Activated naive CD4-positive, alpha-beta T cell (primary cell): ENCODE measurements at regions not wholly inside any gene's neighbourhood (a gene's known extent, or its start where the extent isn't known, plus 50 kb on each side); places are given as distances from the start of the nearest gene placed in this dataset.
"Not testable (repeated sequence)": the region's sequence is repeated elsewhere in the genome, so short reads cannot be mapped to it uniquely, and the experiment has no call there.

Experiments
- DNase-seq, 4 experiments: peaks; one replicate each; lab custom pipeline; 2025; lab: John Stamatoyannopoulos, UW

DNA sequence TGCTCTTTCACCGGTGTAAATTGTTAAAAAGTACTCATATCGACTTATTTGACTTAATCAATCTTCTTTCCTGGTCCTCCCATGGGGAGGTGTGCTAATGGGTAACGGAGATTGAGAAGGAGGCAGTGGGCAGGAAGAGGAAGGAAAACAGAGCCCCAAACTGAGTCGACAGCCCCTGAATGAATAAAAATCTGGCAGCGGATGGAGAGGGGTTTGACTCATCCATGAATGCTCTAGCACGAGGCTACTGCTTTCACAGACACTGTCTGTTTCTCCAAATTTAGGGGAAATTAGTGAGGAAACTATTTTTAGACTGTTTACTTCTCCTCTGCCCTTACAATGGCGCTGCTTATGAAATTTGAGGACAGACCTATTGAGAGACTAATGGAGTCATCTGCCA lies 142.2 kb upstream of the ATXN1 start:
- no peak for DNase-seq

DNA sequence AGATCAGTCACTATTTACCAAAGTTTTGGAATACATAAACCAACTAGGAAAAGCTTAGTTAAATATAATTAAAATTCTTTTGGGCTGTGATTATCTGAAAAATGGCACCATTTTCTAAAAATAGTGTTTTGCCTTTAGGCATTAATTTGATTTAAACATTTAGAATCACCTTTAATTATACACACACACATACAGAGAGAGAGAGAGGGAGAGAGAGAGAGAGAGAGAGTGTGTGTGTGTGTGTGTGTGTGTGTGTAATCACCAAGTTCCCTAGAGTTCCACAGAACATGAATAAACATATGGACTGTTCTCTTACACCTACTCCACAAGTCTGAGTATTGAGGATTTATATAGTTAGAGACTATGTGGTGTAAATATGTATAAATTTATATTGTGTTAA lies 141.2 kb upstream of the ATXN1 start:
- no peak for DNase-seq

DNA sequence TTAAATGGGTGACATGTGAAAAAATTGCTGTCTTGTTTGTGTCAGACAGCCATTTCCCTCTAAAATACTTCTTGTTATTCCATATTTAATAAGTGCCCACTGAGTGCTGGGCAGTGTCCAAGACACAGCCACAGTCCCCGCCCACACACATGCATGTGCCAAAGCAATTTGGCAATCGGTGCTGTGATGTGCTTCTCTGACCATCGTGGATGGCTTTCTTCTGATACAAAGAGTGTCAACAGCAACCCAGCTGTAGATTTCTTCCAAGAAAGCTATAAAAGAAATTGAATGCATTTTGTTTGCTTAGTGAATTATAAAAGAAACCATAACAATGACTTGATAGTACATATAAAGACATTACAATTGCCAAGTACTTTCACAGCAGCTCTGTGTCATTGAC lies 140.5 kb upstream of the ATXN1 start:
- no peak for DNase-seq

DNA sequence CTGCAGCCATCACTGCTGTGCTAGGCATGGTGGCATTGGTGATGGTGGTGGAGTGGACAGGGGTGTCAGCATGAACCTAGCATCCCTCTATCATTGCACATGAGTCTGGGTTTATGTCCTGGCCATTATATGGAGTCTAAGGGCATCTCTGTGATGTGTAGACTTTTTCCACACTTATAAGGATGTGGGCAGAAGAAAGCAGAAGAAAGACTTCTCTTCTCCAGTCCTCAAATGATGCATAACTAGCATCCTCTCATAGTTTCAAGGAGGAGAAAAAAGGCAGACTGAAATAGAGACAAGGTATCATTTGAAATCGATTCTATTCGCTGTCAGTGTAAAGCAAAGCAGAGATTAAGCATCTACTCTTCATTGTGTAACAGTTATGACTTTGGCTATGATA lies 140.0 kb upstream of the ATXN1 start:
- DNase-seq, result no peak

DNA sequence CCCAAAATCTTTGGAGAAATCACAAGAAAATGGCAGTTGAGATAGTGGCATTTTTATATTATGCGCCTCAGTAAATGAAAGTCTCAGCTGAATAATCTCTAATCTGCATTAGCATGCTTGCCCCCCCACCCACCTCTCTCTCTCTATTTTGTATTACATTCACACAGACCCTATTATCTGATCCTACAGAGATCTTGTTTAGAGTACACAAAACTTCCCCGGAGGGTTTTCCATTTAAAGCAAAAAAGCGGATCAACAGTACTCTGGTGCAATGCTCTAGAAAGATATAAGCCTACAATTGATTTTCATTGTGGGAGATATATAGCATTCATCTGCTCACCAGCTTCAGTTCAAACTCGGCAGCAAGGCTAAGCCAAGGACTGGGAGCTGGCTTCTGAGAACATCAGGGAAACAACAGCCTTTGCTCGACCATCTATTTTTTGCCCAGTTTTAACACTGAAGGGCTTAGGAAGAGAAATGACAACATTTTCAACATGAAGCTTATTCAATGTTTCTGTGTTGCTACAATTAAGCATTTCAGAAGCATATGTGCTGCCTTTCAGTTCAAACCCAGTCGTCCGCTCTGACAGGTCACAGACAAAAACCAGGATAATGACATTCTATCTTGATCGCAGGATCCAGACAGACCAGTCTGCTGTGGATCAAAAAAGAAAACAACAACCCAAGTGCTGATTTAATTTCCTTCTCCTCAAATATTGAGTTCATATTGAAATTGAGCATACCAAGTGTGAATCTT lies 137.6 kb upstream of the ATXN1 start:
- DNase-seq, result no peak

DNA sequence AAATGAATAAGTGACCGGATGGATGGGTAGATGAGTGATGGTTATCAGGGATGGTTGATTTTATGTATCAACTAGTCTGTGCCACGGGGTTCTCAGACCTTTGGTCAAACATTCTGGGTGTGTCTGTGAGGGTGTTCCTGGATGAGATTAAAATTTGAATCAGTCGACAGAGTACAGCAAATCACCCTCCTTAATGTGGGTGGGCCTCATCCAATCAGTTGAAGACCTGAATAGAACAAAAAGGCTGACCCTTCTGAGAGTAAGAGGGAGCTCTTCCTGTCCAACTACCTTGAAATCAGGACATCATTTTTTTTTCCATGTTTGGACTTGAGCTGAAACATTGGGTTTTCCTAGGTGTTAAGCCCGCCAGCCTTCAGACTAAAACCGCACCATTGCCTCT lies 136.4 kb upstream of the ATXN1 start:
- DNase-seq, result no peak

DNA sequence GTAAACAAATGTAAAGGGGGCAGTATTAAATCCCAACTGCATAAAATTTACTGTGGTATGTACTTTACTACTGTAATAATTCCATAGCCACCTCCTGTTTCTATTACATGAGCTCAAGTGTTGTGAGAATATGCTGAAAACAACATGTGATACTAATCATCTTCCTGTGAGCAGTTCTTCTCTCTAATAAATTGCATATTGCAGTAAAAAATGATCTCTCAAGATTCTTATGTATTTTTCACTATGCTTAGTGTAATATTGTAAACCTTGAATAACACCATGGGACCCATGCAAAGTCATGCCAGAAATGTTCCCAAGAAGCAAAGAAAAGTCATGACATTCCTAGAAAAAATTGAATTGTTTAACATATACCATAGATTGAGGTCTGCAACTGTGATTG lies 133.0 kb upstream of the ATXN1 start:
- DNase-seq, result no peak

DNA sequence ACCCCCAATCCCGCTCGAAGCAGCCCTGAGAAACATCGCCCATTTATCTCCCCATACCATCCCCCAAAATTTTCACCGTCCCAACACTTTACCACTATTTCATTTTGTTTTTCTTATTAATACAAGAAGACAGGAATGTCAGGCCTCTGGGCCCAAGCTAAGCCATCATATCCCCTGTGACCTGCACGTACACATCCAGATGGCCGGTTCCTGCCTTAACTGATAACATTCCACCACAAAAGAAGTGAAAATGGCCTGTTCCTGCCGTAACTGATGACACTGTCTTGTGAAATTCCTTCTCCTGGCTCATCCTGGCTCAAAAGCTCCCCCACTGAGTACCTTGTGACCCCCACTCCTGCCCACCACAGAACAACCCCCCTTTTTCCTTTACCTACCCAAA lies 129.8 kb upstream of the ATXN1 start:
- not testable (repeated sequence) for DNase-seq

DNA sequence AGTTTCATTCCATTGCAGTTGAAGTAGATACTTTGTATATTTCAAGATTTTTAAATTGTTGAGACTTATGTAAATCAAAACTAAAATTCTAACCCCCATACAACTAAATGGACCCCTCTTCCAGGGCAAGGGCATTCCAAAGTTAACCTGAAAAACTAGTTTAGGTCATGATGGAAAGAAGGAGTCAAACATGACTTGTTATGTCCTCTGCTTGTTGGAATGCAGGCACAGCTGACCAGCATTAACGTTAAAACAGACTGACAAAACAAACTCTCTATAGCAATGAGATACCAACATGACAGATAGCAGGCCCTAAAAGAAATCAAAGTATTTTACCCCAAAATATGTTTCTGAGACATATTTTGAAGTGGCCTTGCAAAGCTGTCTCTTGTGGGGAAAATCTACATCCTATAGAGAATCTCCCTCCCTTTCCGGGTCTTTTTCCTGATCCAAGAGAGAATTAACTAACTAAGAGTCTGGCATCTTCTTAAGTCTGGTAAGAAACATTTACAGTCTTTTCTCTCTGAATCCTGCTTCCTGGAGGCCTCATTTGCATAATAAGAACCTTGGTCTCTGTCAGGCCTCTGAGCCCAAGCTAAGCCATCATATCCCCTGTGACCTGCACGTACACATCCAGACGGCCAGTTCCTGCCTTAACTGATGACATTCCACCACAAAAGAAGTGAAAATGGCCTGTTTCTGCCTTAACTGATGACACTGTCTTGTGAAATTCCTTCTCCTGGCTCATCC lies 124.3 kb upstream of the ATXN1 start:
- no peak for DNase-seq

DNA sequence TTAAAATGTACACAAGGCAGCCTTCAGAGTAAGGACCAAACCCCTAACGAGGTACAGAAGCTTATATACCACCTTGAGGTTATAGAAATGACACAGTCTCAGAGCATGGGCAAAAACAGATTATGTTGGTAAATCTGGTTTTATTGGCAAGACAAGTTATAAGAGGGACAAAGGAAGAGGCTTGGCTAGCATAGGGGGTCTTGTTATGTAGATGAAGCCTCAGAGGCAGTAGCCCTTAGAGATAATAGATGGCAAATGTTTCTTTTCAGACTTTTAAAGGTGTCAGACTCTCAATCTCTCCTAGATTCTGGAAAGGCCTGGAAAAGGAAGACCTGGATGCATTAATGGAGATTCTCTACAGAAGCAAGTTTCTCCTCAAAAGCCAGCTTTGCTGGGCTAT lies 123.3 kb upstream of the ATXN1 start:
- DNase-seq, result no peak

DNA sequence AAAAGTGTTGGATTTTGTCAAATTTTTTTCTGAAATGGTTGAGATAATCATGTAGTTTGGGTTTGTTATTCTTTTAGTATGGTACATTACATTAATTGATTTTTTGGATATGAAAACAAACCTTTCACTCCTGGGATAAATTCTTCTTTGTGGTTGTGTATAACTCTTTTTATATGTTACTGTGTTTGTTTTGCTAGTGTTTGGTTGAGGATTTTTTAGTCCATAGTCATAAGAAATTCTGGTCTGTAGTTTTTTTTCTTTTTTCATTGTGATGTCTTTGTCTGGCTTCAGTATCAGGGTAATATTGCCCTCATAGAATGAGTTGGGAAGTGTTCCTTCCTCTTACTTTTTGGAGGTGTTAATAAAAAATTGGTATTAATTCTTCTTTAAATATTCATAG lies 122.2 kb upstream of the ATXN1 start:
- no peak for DNase-seq

DNA sequence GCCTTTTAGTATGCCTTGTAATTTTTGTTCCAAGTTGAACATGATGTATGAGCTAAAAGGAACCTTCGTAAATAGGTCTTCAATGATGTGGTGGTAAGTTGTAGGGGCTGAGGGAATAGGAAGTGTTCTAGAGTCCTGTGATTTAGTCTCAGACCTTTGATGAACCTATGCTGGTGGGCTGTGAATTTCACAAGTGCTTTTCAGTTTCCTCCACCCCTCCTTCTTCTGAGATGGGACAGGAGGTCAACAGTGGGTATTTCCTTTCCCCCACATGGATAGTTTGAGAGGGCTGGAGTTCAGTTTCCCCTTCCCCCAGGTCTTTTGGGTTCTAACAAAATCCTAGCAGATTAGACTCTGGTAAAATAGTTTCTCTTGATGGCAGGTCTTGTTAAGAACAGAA lies 121.0 kb upstream of the ATXN1 start:
- no peak for DNase-seq

DNA sequence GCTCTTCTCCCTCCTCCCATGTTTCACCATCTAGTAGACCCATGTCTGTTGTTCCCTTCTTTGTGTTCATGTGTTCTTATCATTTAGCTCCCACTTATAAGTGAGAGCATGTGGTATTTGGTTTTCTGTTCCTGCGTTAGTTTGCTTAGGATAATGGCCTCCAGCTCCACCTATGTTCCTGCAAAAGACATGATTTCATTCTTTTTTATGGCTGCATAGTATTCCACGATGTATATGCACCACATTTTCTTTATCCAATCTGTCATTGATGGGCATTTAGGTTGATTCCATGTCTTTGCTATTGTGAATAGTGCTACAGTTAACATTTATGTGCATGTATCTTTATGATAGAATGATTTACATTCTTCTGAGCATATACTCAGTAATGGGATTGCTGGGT lies 115.6 kb upstream of the ATXN1 start:
- DNase-seq, result not testable (repeated sequence)

DNA sequence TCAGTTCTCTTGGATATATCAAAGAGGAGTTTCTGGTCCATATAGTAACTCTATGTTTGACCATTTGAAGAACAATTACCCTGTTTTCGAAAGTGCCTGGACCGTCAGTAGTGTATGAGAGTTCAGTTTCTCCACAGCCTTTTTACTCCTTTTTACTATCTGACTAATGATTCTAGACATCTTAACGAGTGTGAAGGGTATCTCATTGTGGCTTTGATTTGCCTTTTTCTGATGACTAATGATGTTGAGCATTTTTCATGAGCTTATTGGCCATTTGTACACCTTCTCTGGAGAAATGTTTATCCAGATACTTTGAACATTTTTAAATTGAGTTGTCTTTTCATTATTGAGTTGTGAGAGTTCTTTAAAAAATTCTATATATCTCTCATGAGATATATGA lies 114.9 kb upstream of the ATXN1 start:
- DNase-seq, result no peak

DNA sequence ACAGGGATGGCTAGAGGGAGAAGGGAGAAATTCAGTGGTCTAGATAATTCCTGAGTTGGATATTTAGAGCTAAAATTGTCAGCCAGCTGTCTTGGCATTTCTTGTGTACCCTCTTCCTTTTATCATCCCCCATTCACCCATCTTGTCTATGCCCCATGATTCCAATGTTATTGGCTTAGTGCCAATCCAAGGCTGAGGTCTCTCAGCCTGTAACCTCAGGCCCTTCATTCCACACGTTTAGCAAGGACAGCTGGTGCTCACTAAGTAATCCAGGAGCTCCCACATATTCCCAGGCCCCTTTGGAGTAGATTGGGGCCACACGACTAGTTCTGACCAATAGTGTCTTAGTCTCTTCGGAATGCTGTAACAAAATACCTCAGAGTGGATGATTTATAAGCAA lies 112.4 kb upstream of the ATXN1 start:
- DNase-seq, result no peak

DNA sequence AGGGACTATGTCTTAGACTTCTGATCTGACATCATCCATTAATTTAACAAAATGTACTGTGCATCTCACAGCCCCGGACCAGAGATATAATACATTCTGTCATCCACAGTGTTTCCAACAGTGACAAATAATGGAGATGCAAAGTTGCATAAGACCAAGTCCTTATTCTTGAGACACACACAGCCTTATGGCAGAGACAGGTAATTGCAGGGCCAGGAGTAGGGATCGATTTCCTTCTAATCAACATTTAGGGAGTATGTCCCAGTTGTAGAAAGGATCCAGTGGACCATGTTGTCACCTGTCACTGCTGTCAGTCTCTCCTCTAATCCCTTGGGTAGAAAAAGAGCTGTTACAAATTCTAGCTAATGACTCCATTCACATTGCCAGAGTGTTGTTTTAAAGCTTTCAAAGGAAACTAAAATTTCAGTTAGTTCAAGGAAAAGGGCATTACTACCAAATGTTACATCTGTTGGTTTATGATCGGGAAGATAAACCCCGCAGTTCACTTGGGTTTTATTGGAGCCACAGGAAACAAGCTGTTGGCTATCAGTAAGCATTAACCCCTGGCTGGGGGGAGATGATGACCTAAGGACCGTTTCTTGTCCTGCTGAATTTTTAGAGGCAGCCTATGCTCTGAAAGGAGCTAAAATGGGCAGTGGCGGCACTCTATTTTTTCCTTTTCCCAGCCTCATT lies 111.4 kb upstream of the ATXN1 start:
- DNase-seq, result no peak

DNA sequence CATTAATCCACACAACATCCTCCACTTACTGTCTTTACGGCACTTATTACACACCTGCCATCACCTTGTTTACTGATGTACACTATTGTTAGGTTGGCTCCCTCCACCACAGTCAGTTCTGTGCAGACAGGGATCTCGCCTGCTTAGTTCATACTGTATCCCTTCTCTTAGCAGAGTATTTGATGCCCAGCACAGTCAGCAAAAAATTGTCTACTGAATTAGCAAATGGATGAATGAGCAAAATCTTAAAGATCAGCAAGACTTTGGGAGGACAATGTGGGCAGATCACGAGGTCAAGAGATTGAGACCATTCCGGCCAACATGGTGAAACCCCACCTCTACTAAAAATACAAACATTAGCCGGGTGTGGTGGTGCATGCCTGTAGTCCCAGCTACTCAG lies 109.8 kb upstream of the ATXN1 start:
- DNase-seq, result no peak

DNA sequence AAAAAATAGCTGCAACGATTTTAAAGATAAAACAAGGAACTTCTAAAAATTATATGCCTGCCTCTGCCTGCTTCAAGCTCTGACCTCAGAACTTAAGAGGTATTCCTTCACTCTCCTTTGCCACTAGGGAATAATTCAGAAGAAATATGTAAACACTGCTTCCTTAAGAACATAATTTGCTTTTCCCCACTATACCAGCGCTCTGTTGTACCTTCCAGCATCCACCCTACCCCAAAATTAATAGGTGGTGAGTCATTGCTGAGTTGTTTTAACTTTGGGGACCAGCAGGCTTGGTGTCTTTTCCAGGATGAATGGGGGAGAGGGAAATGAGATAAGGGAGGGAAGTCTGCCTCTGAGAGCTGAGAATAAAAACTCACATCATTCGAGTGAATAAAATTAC lies 107.7 kb upstream of the ATXN1 start:
- DNase-seq, result no peak

DNA sequence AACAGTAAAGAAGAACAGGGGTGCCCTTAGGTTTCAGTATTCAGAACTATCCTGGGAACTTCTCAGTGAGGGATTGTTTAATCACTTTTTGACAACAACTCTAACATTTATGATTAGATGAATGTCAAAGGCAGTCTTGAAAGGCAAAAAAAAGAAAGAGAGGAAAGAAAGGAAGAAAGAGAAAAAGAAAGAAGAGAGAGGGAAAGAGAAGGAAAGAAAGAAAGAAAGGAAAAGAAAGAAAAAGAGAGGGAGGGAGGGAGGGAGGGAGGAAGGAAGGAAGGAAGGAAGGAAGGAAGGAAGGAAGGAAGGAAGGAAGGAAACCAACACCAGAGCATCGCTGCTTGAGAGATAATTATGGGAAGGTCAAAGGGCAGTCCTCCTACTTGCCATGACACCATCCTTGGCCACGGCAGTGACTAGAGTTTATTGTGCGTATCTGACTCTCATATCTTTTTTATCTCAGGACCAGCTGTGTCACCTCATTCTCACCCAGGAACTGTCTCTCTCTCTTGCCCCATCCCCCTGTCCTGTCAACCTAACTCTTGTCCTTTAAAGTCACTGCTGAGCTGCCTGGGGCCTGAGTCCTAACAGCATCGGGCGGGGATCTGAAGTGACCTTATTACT lies 96.8 kb upstream of the ATXN1 start:
- DNase-seq, result no peak

DNA sequence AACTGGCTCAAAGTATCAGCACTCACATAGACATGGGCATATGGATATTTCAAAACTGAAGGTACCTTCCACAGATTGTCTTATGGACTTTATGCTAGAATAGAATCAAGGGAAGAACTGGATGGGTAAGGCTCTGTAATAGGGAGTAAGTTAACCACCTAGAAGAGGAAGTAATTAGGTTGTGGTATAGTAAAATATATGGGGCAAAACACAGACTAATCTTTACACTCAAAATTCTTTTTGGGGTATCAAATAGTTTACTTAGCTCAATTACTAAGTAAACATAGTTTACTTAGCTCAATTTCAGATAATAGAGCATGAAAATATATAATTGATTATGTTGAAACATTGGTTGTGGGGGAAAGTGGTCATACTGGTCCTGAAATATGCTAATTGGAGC lies 94.2 kb upstream of the ATXN1 start:
- DNase-seq, result no peak

DNA sequence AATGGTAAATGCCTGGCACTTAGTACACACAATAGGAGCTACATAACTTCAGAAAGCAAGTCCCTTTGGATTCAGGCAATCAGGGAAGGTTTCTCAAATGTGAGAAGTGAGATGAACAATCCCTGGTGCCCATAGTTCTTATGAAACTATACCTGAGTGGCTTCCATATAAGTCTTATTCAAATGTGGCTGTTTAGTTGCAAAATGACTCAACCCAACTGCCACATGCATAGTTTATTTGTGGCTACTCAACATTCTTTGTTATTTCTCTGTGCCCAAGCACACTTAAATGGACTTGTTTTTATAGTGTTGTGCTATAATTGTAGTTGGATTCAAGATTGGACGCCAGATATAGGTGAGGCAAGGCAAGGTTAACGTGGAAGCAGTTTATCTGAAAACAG lies 93.7 kb upstream of the ATXN1 start:
- DNase-seq, result no peak

DNA sequence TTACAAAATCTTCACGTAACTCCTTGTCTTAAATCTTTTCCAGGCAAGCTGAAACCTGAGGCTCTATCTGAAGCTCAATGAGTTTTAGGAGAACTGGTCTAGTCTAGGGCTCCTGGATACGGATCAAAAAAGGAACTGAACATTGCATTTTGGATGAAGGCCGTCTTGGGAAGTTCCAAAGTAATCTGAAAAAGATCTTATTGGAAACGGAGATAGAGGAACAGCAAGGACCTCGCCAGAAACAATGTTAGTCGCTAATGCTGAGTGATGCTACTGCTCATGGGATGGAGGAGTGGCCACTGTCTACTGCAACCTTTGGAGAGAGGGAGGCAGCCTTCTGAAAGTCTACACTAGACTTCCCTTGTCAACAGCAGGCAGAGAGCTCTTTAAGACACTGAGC lies 91.4 kb upstream of the ATXN1 start:
- no peak for DNase-seq

DNA sequence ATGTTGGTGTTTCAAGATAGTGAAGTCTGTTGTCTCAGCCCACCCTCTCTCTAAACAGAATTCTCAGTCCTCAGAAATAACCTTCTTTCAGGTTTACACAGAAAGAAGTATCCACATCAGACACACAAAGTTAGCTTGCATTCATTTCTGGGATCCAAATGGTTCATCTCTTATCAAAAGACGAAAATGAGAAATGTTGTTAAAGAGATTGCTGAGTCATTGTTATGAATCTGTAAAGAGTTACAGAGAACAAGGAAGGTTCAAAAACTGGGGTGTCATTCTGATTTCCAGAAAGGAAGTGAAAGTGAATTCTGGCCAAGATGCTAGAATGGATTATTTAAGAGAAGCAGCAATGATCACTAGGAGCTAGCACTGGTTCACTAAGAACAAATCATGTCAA lies 90.5 kb upstream of the ATXN1 start:
- no peak for DNase-seq
